ENCODE measurements at regions not wholly inside any gene's neighbourhood (a gene's known extent, or its start where the extent isn't known, plus 50 kb on each side); places are given as distances from the start of the nearest gene placed in this dataset.
"Not testable (repeated sequence)": the region's sequence is repeated elsewhere in the genome, so short reads cannot be mapped to it uniquely, and the experiment has no call there.

GRCh38 chr11:3583476-3583875 is 58.3 kb downstream of the ART5 start:
- not testable (repeated sequence) for TF ChIP-seq CTCF, POLR2A (IDR thresholded peaks at IDR 0.05)

Data from body of pancreas (tissue), 4 donors.